Naive thymus-derived CD4-positive, alpha-beta T cell (primary cell): ENCODE measurements at regions not wholly inside any gene's neighbourhood (a gene's known extent, or its start where the extent isn't known, plus 50 kb on each side); places are given as distances from the start of the nearest gene placed in this dataset.
"Not testable (repeated sequence)": the region's sequence is repeated elsewhere in the genome, so short reads cannot be mapped to it uniquely, and the experiment has no call there.

Source experiments
- ATAC-seq: fragments of 150-1000 bp; cut with Tn5 transposase; 2 replicates; pipeline ENCODE4 v1.10.0; 2021; ENCODE audit warnings: mild to moderate bottlenecking, moderate library complexity
- CTCF ChIA-PET: fragments of 350-600 bp; sonication (Branson Sonifier 250); formaldehyde crosslinking; loops from one replicate; lab custom pipeline; 2021; ENCODE audit warnings: antibody characterized with exemption; lab: Charles Lee
- POLR2A ChIA-PET: fragments of 350-600 bp; sonication (Branson Sonifier 250); formaldehyde crosslinking; loops from one replicate; lab custom pipeline; 2021; ENCODE audit warnings: antibody characterized with exemption, inconsistent platforms; lab: Charles Lee
- DNase-seq, 9 donors: peaks; one replicate each; pipeline versions ENCODE4 v3.0.0 to v3.0.0-alpha.2; 2020 to 2022; ENCODE audit warnings: mixed read lengths in 1 of 9
- H3K27ac ChIP-seq: one replicate; pipeline ENCODE4 v1.7.0; 2013; ENCODE audit warnings: mild to moderate bottlenecking, low read depth, low read length, moderate library complexity
- H3K27me3 ChIP-seq, 2 donors: one replicate each; pipeline ENCODE4 v1.7.0; 2013; ENCODE audit warnings: low read length in 2 of 2, mild to moderate bottlenecking in 2 of 2, moderate library complexity in 2 of 2; ENCODE audit not compliant: control insufficient read depth in 2 of 2, insufficient read depth in 2 of 2
- H3K36me3 ChIP-seq, 3 experiments: 1 replicate in 2 of 3; 2 replicates in 1 of 3; pipeline ENCODE4 v1.7.0; 2013; ENCODE audit warnings: low read length in 3 of 3, mild to moderate bottlenecking in 3 of 3, moderate library complexity in 1 of 3; ENCODE audit not compliant: insufficient read depth in 3 of 3, control insufficient read depth in 2 of 3
- H3K4me1 ChIP-seq, 2 donors: one replicate each; pipeline ENCODE4 v1.7.0; 2013; ENCODE audit warnings: low read length in 2 of 2, mild to moderate bottlenecking in 2 of 2, moderate library complexity in 1 of 2; ENCODE audit not compliant: control insufficient read depth in 2 of 2, insufficient read depth in 2 of 2
- H3K4me3 ChIP-seq: 2 replicates; pipeline ENCODE4 v1.7.0; 2013; ENCODE audit warnings: mild to moderate bottlenecking, low read length
- H3K9me3 ChIP-seq, 3 experiments: 1 replicate in 2 of 3; 2 replicates in 1 of 3; pipeline ENCODE4 v1.7.0; 2013; ENCODE audit warnings: low read length in 3 of 3; ENCODE audit not compliant: control insufficient read depth in 2 of 3
- H3K27ac Mint-ChIP-seq, 9 donors: one replicate each; pipeline ENCODE4 v1.8.0; 2020 to 2022; ENCODE audit warnings: mixed read lengths in 9 of 9, mild to moderate bottlenecking in 8 of 9, moderate library complexity in 5 of 9, inconsistent platforms in 2 of 9
- H3K27me3 Mint-ChIP-seq, 5 donors: one replicate each; pipeline ENCODE4 v1.8.0; 2021 to 2022; ENCODE audit warnings: mixed read lengths in 5 of 5, mild to moderate bottlenecking in 1 of 5
- H3K36me3 Mint-ChIP-seq, 5 donors: one replicate each; pipeline ENCODE4 v1.8.0; 2020 to 2022; ENCODE audit warnings: mixed read lengths in 5 of 5, mild to moderate bottlenecking in 3 of 5, inconsistent platforms in 1 of 5
- H3K4me1 Mint-ChIP-seq, 7 donors: one replicate each; pipeline ENCODE4 v1.8.0; 2020 to 2022; ENCODE audit warnings: mixed read lengths in 7 of 7, mild to moderate bottlenecking in 3 of 7, inconsistent platforms in 1 of 7
- H3K4me3 Mint-ChIP-seq, 10 donors: one replicate each; pipeline ENCODE4 v1.8.0; 2020 to 2022; ENCODE audit warnings: mild to moderate bottlenecking in 10 of 10, mixed read lengths in 10 of 10, moderate library complexity in 6 of 10, inconsistent platforms in 2 of 10
- H3K9me3 Mint-ChIP-seq, 11 donors: one replicate each; pipeline ENCODE4 v1.8.0; 2020 to 2022; ENCODE audit warnings: mixed read lengths in 11 of 11, mild to moderate bottlenecking in 4 of 11, inconsistent platforms in 1 of 11, moderate library complexity in 1 of 11
- intact Hi-C, 2 donors: fragments of 100-400 bp; cut with micrococcal nuclease; formaldehyde crosslinking; loops; one replicate each; pipeline ENCODE4 v1.15.1; 2023

- Mint-ChIP-seq H3K27me3 (no peaks in the 10 kb centered on the region), H3K4me1 (peaks cover 19 to 66% (median 25%) of the 10 kb centered on the region in 7 donors), H3K27ac (peak overlapping the region; percentile 20 to 93 (median 63)), H3K4me3 (peak overlapping the region in 6 of 10 donors; percentile 15 to 80 (median 52)), H3K36me3 (peaks cover 0 to 50% (median 12%) of the 10 kb centered on the region in 5 donors), H3K9me3 (peaks cover 0 to 45% (median 10%) of the 10 kb centered on the region in 11 donors)
- no peaks in the 10 kb centered on the region for H3K27me3 ChIP-seq
- H3K4me3 ChIP-seq = no peak overlapping the region
- no peak overlapping the region for H3K27ac ChIP-seq
- peaks cover 19 to 24% of the 10 kb centered on the region in 2 donors for H3K4me1 ChIP-seq
- DNase-seq = no peak
- CTCF ChIA-PET = no interaction called here
- no peaks in the 10 kb centered on the region for H3K9me3 ChIP-seq
- no peaks in the 10 kb centered on the region for H3K36me3 ChIP-seq
- intact Hi-C loops = loop anchor here in 1 of 2 donors (2.0 to 10.0 kb wide), 3 partner anchors 34 to 102 kb away; partner anchors contain the start of gene SIPA1L1
- POLR2A ChIA-PET = no interaction called here
- ATAC-seq = no peak
Observed at GRCh38 chr14:71246539-71246938, 339.3 kb downstream of the PCNX1 start.

- intact Hi-C loops = loop anchor here in 1 of 2 donors (2.0 to 10.0 kb wide), 3 partner anchors 35 to 102 kb away; partner anchors contain the start of gene SIPA1L1
- no peaks in the 10 kb centered on the region for H3K36me3 ChIP-seq
- Mint-ChIP-seq H3K36me3 (peaks cover 0 to 50% (median 12%) of the 10 kb centered on the region in 5 donors), H3K27ac (peak overlapping the region in 4 of 9 donors; percentile 40 to 89 (median 56)), H3K9me3 (peaks cover 0 to 45% (median 10%) of the 10 kb centered on the region in 11 donors), H3K27me3 (no peaks in the 10 kb centered on the region), H3K4me1 (peaks cover 19 to 64% (median 25%) of the 10 kb centered on the region in 7 donors), H3K4me3 (peak overlapping the region in 5 of 10 donors; percentile 15 to 52 (median 33))
- CTCF ChIA-PET = no interaction called here
- POLR2A ChIA-PET = no interaction called here
- H3K4me1 ChIP-seq = peaks cover 19 to 24% of the 10 kb centered on the region in 2 donors
- no peak overlapping the region for H3K27ac ChIP-seq
- DNase-seq = no peak
- H3K4me3 ChIP-seq = no peak overlapping the region
- no peak for ATAC-seq
- no peaks in the 10 kb centered on the region for H3K27me3 ChIP-seq
- H3K9me3 ChIP-seq = no peaks in the 10 kb centered on the region
Observed at GRCh38 chr14:71247106-71247505, 339.8 kb downstream of the PCNX1 start.

- Mint-ChIP-seq H3K27ac (peak overlapping the region in 1 of 9 donors; percentile 53), H3K36me3 (peaks cover 0 to 50% (median 12%) of the 10 kb centered on the region in 5 donors), H3K4me3 (no peak overlapping the region), H3K27me3 (no peaks in the 10 kb centered on the region), H3K9me3 (peaks cover 0 to 45% (median 10%) of the 10 kb centered on the region in 11 donors), H3K4me1 (peaks cover 19 to 56% (median 25%) of the 10 kb centered on the region in 7 donors)
- ChIA-PET CTCF (no interaction called here), POLR2A (no interaction called here)
- Histone ChIP-seq H3K4me3 (no peak overlapping the region), H3K4me1 (peaks cover 19 to 24% of the 10 kb centered on the region in 2 donors), H3K36me3 (no peaks in the 10 kb centered on the region), H3K9me3 (no peaks in the 10 kb centered on the region), H3K27me3 (no peaks in the 10 kb centered on the region), H3K27ac (no peak overlapping the region)
- no peak for DNase-seq
- no peak for ATAC-seq
- intact Hi-C loops = loop anchor here in 1 of 2 donors (5.0 to 10.0 kb wide), 2 partner anchors 36 to 103 kb away; no protein-coding TSS in a partner anchor
Observed at GRCh38 chr14:71248194-71248593, 340.9 kb downstream of the PCNX1 start.

GRCh38 chr14:71250347-71250746, 343.1 kb downstream of the PCNX1 start:
- Mint-ChIP-seq H3K4me1 (peaks cover 19 to 39% (median 23%) of the 10 kb centered on the region in 7 donors), H3K9me3 (peaks cover 0 to 42% (median 12%) of the 10 kb centered on the region in 11 donors), H3K27ac (peak overlapping the region in 1 of 9 donors; percentile 19), H3K36me3 (peaks cover 0 to 43% (median 12%) of the 10 kb centered on the region in 5 donors), H3K27me3 (peaks cover 0 to 3% (median 0%) of the 10 kb centered on the region in 5 donors), H3K4me3 (no peak overlapping the region)
- Histone ChIP-seq H3K4me1 (peaks cover 18 to 23% of the 10 kb centered on the region in 2 donors), H3K36me3 (no peaks in the 10 kb centered on the region), H3K4me3 (no peak overlapping the region), H3K9me3 (no peaks in the 10 kb centered on the region), H3K27ac (no peak overlapping the region), H3K27me3 (no peaks in the 10 kb centered on the region)
- DNase-seq (no peak), ATAC-seq (no peak)
- intact Hi-C loops = no loop called here
- POLR2A ChIA-PET = no interaction called here
- CTCF ChIA-PET = interaction anchor here (0.9 kb wide), 1 partner anchor 66 kb away, joined by 4 read pairs; no protein-coding TSS in a partner anchor

GRCh38 chr14:71250791-71251190, 343.5 kb downstream of the PCNX1 start:
- CTCF ChIA-PET = interaction anchor here (0.9 kb wide), 1 partner anchor 67 kb away, joined by 4 read pairs; no protein-coding TSS in a partner anchor
- Mint-ChIP-seq H3K4me1 (peaks cover 15 to 34% (median 18%) of the 10 kb centered on the region in 7 donors), H3K27me3 (peaks cover 0 to 3% (median 0%) of the 10 kb centered on the region in 5 donors), H3K36me3 (peaks cover 0 to 39% (median 12%) of the 10 kb centered on the region in 5 donors), H3K4me3 (no peak overlapping the region), H3K27ac (no peak overlapping the region), H3K9me3 (peaks cover 0 to 39% (median 12%) of the 10 kb centered on the region in 11 donors)
- Histone ChIP-seq H3K4me3 (no peak overlapping the region), H3K4me1 (peaks cover 13 to 18% of the 10 kb centered on the region in 2 donors), H3K27ac (no peak overlapping the region), H3K36me3 (no peaks in the 10 kb centered on the region), H3K27me3 (no peaks in the 10 kb centered on the region), H3K9me3 (no peaks in the 10 kb centered on the region)
- POLR2A ChIA-PET = no interaction called here
- intact Hi-C loops = no loop called here
- no peak for ATAC-seq
- DNase-seq = no peak

GRCh38 chr14:71254091-71254719, 346.9 kb downstream of the PCNX1 start:
- H3K27me3 Mint-ChIP-seq, H3K4me3 ChIP-seq, H3K9me3 ChIP-seq, ATAC-seq, POLR2A ChIA-PET, H3K4me1 ChIP-seq, H3K27me3 ChIP-seq, H3K36me3 ChIP-seq, DNase-seq, H3K27ac ChIP-seq, H3K27ac Mint-ChIP-seq, CTCF ChIA-PET, intact Hi-C loops: not testable (repeated sequence)
- Mint-ChIP-seq H3K4me1 (peaks cover 0 to 11% (median 0%) of the 10 kb centered on the region in 7 donors), H3K9me3 (peaks cover 7 to 42% (median 21%) of the 10 kb centered on the region in 11 donors), H3K4me3 (peak overlapping the region in 9 of 10 donors; percentile 19 to 80 (median 53)), H3K36me3 (peaks cover 0 to 19% (median 13%) of the 10 kb centered on the region in 5 donors)
